ENCODE measurements at regions not wholly inside any gene's neighbourhood (a gene's known extent, or its start where the extent isn't known, plus 50 kb on each side); places are given as distances from the start of the nearest gene placed in this dataset.

- ATAC-seq (ENCODE audit: low FRiP score in 2 of 2): no peak
- Histone ChIP-seq H3K9me3 (no peaks in the 10 kb centered on the region), H3K36me3 (no peaks in the 10 kb centered on the region), H3K4me1 (no peaks in the 10 kb centered on the region), H3K27ac (no peak overlapping the region), H3K27me3 (no peaks in the 10 kb centered on the region), H3K4me3 (no peak overlapping the region)
- TF ChIP-seq POLR2A (IDR thresholded peaks at IDR 0.05) (no peak), EP300 (IDR thresholded peaks at IDR 0.05) (no peak), POLR2AphosphoS5 (IDR thresholded peaks at IDR 0.05) (no peak)
- DNase-seq: no peak
- 93 to 100% methylated on average over 1 of the region's 1 CpG for WGBS, 2 donors
These were observed 176.3 kb upstream of the TNFAIP3 start for GRCh38 chr6:137690721-137691120.

DNA sequence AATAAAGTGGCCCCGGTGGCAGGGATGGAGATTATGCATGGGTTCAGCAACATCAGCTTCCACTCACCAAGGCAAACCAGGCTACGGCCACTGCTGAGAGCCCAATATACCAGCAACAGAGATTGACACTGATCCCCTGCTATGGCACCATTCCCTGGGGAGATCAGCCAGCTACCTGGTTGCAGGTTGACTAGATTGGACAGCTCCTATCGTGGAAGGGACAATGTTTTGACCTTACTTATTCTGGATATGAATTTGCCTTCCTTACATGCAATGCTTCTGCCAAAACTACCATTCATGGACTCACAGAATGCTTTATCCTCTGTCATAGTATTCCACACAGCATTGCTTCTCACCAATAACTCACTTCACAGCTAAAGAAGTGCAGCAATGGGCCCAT lies 174.8 kb upstream of the TNFAIP3 start:
- WGBS, 2 donors: 92 to 100% methylated on average over 1 to 3 of the region's 3 CpGs
- H3K27me3 ChIP-seq: no peaks in the 10 kb centered on the region

DNA sequence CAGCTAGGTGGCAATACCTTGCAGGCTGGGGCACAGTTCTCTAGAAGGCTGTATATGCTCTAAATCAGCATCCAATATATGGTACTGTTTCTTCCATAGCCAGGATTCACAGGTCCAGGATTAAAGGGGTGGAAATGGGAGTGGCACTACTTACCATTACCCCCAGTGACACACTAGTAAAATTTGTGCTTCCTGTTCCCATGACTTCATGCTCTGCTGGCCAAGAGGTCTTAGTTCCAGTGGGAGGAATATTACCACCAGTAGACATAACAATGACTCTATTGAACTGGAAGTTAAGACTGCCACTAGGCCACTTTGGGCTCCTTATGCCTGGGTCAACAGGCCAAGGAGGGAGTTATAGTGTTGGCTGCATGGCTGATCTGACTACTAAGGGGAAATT lies 174.3 kb upstream of the TNFAIP3 start:
- Histone ChIP-seq H3K27ac (no peak overlapping the region), H3K4me3 (no peak overlapping the region), H3K9me3 (no peaks in the 10 kb centered on the region), H3K4me1 (peaks cover 6 to 8% (median 7%) of the 10 kb centered on the region in 4 donors), H3K27me3 (no peaks in the 10 kb centered on the region), H3K36me3 (no peaks in the 10 kb centered on the region)
- DNase-seq: no peak
- ATAC-seq (ENCODE audit: low FRiP score in 2 of 2): no peak
- TF ChIP-seq POLR2A (IDR thresholded peaks at IDR 0.05) (no peak), POLR2AphosphoS5 (IDR thresholded peaks at IDR 0.05) (no peak), EP300 (IDR thresholded peaks at IDR 0.05) (no peak)
- TF ChIP-seq, protein P1, sequence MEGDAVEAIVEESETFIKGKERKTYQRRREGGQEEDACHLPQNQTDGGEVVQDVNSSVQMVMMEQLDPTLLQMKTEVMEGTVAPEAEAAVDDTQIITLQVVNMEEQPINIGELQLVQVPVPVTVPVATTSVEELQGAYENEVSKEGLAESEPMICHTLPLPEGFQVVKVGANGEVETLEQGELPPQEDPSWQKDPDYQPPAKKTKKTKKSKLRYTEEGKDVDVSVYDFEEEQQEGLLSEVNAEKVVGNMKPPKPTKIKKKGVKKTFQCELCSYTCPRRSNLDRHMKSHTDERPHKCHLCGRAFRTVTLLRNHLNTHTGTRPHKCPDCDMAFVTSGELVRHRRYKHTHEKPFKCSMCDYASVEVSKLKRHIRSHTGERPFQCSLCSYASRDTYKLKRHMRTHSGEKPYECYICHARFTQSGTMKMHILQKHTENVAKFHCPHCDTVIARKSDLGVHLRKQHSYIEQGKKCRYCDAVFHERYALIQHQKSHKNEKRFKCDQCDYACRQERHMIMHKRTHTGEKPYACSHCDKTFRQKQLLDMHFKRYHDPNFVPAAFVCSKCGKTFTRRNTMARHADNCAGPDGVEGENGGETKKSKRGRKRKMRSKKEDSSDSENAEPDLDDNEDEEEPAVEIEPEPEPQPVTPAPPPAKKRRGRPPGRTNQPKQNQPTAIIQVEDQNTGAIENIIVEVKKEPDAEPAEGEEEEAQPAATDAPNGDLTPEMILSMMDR (IDR thresholded peaks at IDR 0.05): no peak

More for the DNA sequence above, 174.8 kb upstream of the TNFAIP3 start:
- Histone ChIP-seq H3K36me3 (no peaks in the 10 kb centered on the region), H3K4me3 (no peak overlapping the region), H3K4me1 (peaks cover 1 to 4% (median 3%) of the 10 kb centered on the region in 4 donors), H3K27ac (no peak overlapping the region), H3K9me3 (no peaks in the 10 kb centered on the region)
- ATAC-seq (ENCODE audit: low FRiP score in 2 of 2) (no peak), DNase-seq (no peak)
- TF ChIP-seq POLR2AphosphoS5 (IDR thresholded peaks at IDR 0.05): no peak
- TF ChIP-seq, protein P1 (IDR thresholded peaks at IDR 0.05): no peak
- no peak for TF ChIP-seq POLR2A (IDR thresholded peaks at IDR 0.05)
- TF ChIP-seq EP300 (IDR thresholded peaks at IDR 0.05): no peak

DNA sequence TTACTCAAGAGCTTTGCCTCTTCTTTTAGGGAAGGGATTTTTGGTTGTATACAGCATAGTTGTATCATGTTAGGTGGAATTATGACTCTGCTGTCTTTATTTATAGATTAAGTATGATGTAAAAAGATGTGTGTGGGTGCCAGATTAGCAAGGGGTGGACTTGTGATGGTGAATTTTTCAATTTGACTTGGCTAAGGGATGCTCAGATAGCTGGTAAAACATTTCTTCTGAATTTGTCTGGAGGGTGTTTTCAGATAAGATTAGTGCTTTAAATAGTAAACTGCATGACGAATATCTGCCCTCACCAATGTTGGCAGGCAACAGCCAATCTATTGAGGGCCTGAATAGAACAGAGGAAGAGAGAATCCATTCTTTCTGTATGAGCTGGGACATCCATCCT lies 173.3 kb upstream of the TNFAIP3 start:
- 79 to 86% methylated on average over 1 of the region's 1 CpG for WGBS, 2 donors
- H3K27me3 ChIP-seq: no peaks in the 10 kb centered on the region
- ATAC-seq (ENCODE audit: low FRiP score in 2 of 2) (no peak), DNase-seq (no peak)
- H3K36me3 ChIP-seq: no peaks in the 10 kb centered on the region
- H3K4me3 ChIP-seq: no peak overlapping the region
- no peak overlapping the region for H3K27ac ChIP-seq
- TF ChIP-seq EP300 (IDR thresholded peaks at IDR 0.05) (no peak), POLR2A (IDR thresholded peaks at IDR 0.05) (no peak), POLR2AphosphoS5 (IDR thresholded peaks at IDR 0.05) (no peak)
- TF ChIP-seq, protein P1 (IDR thresholded peaks at IDR 0.05): no peak
- peaks cover 6 to 14% (median 8%) of the 10 kb centered on the region in 4 donors for H3K4me1 ChIP-seq
- no peaks in the 10 kb centered on the region for H3K9me3 ChIP-seq

DNA sequence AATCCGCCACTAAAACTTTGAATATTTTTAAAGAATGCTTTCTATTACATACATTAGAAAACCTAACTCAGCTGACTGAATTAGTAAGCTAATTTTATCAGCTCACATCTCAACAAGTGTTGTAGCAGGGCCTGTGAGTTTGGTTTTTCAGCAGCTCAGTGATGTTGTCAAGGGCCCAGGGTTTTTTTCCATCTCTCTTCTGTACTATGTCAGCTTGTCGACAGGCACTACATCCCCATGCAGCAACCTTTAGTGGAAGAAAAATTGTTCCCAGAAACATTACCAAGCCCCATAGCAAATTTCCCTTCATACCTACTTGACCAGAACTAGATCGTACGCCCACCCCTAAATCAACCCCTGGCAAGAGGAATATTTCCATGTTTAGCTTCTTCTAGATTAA lies 170.3 kb upstream of the TNFAIP3 start:
- Histone ChIP-seq H3K27ac (peak overlapping the region in 1 of 4 donors; percentile 12), H3K4me3 (no peak overlapping the region), H3K9me3 (no peaks in the 10 kb centered on the region), H3K4me1 (peaks cover 6 to 17% (median 12%) of the 10 kb centered on the region in 4 donors), H3K36me3 (no peaks in the 10 kb centered on the region), H3K27me3 (no peaks in the 10 kb centered on the region)
- 90 to 95% methylated on average over 4 of the region's 4 CpGs for WGBS, 2 donors
- no peak for TF ChIP-seq POLR2AphosphoS5 (IDR thresholded peaks at IDR 0.05)
- no peak for TF ChIP-seq EP300 (IDR thresholded peaks at IDR 0.05)
- TF ChIP-seq, protein P1 (IDR thresholded peaks at IDR 0.05): no peak
- TF ChIP-seq POLR2A (IDR thresholded peaks at IDR 0.05): no peak
- ATAC-seq (ENCODE audit: low FRiP score in 2 of 2) (no peak), DNase-seq (no peak)

All from upper lobe of left lung (tissue), 6 donors.